Neuronal stem cell (in vitro differentiated cells): ENCODE measurements at regions not wholly inside any gene's neighbourhood (a gene's known extent, or its start where the extent isn't known, plus 50 kb on each side); places are given as distances from the start of the nearest gene placed in this dataset.

ENCODE experiments used
- DNase-seq: peaks from one replicate; pipeline ENCODE4 v3.0.0-alpha.2; 2013; ENCODE audit warnings: low spot score
- H2AFZ ChIP-seq: one replicate; pipeline ENCODE4 v1.6.1; 2013; ENCODE audit warnings: mild to moderate bottlenecking, low read length, inconsistent platforms
- H2AK5ac ChIP-seq: 2 replicates; pipeline ENCODE4 v1.6.1; 2013; ENCODE audit warnings: low read depth, mild to moderate bottlenecking, inconsistent platforms, low read length, moderate library complexity, mixed read lengths
- H2BK120ac ChIP-seq: 2 replicates; pipeline ENCODE4 v1.6.1; 2013; ENCODE audit warnings: low read depth, mild to moderate bottlenecking, inconsistent platforms, low read length, moderate library complexity, mixed read lengths
- H2BK12ac ChIP-seq: one replicate; pipeline ENCODE4 v1.6.1; 2013; ENCODE audit warnings: low read length, inconsistent platforms
- H2BK15ac ChIP-seq: 2 replicates; pipeline ENCODE4 v1.6.1; 2013; ENCODE audit warnings: mild to moderate bottlenecking, low read length, inconsistent platforms, mixed read lengths
- H2BK5ac ChIP-seq: one replicate; pipeline ENCODE4 v1.6.1; 2013; ENCODE audit warnings: inconsistent platforms, mild to moderate bottlenecking, low read length, moderate library complexity
- H3K14ac ChIP-seq: one replicate; pipeline ENCODE4 v1.6.1; 2013; ENCODE audit warnings: low read length, inconsistent platforms
- H3K18ac ChIP-seq: 2 replicates; pipeline ENCODE4 v1.6.1; 2013; ENCODE audit warnings: low read length, inconsistent platforms
- H3K23ac ChIP-seq: 2 replicates; pipeline ENCODE4 v1.6.1; 2013; ENCODE audit warnings: low read depth, mild to moderate bottlenecking, mixed read lengths, low read length, inconsistent platforms; ENCODE audit not compliant: poor library complexity
- H3K27ac ChIP-seq: replicated peaks from 3 replicates; pipeline ENCODE4 v1.5.1; 2013; ENCODE audit warnings: low read length, inconsistent platforms
- H3K27me3 ChIP-seq, 3 experiments: 2 replicates each; pipeline ENCODE4 v1.6.1; 2013; ENCODE audit warnings: low read length in 3 of 3, mild to moderate bottlenecking in 2 of 3, inconsistent platforms in 1 of 3, low read depth in 1 of 3, mixed read lengths in 1 of 3, moderate library complexity in 1 of 3; ENCODE audit not compliant: control insufficient read depth in 3 of 3, insufficient read depth in 3 of 3
- H3K36me3 ChIP-seq, 2 donors: replicated peaks in 1 of 2; 2 replicates each; pipeline ENCODE4 v1.6.1; 2013; ENCODE audit warnings: low read length in 2 of 2; ENCODE audit not compliant: control insufficient read depth in 2 of 2, insufficient read depth in 2 of 2
- H3K4ac ChIP-seq: 2 replicates; pipeline ENCODE4 v1.6.1; 2013; ENCODE audit warnings: inconsistent platforms, mild to moderate bottlenecking, low read length, moderate library complexity
- H3K4me1 ChIP-seq, 2 donors: 1 replicate in 1 of 2; 2 replicates in 1 of 2; pipeline ENCODE4 v1.6.1; 2013; ENCODE audit warnings: low read length in 2 of 2, low read depth in 1 of 2; ENCODE audit not compliant: control insufficient read depth in 2 of 2, insufficient read depth in 1 of 2
- H3K4me2 ChIP-seq: one replicate; pipeline ENCODE4 v1.6.1; 2013; ENCODE audit warnings: mild to moderate bottlenecking, low read length, inconsistent platforms; ENCODE audit not compliant: insufficient read depth, poor library complexity, severe bottlenecking
- H3K4me3 ChIP-seq, 2 donors: 2 replicates each; pipeline ENCODE4 v1.5.1; 2013; ENCODE audit warnings: low read length in 2 of 2, mild to moderate bottlenecking in 2 of 2, inconsistent platforms in 1 of 2, moderate library complexity in 1 of 2
- H3K79me1 ChIP-seq: one replicate; pipeline ENCODE4 v1.6.1; 2013; ENCODE audit warnings: low read depth, mild to moderate bottlenecking, inconsistent platforms, low read length, moderate library complexity
- H3K9ac ChIP-seq: one replicate; pipeline ENCODE4 v1.6.1; 2013; ENCODE audit warnings: mild to moderate bottlenecking, low read depth, low read length, inconsistent platforms; ENCODE audit not compliant: poor library complexity
- H3K9me3 ChIP-seq, 2 donors: replicated peaks in 1 of 2; 2 replicates each; pipeline versions ENCODE3 to v1.6.1; 2013; ENCODE audit warnings: low read length in 2 of 2, mild to moderate bottlenecking in 2 of 2, inconsistent platforms in 1 of 2, low read depth in 1 of 2, mixed read lengths in 1 of 2, moderate library complexity in 1 of 2; ENCODE audit not compliant: control insufficient read depth in 2 of 2, insufficient read depth in 1 of 2
- H4K8ac ChIP-seq: one replicate; pipeline ENCODE4 v1.6.1; 2013; ENCODE audit warnings: low read depth, mild to moderate bottlenecking, inconsistent platforms, low read length, moderate library complexity
- H4K91ac ChIP-seq: one replicate; pipeline ENCODE4 v1.6.1; 2013; ENCODE audit warnings: low read length, low read depth, mild to moderate bottlenecking, inconsistent platforms; ENCODE audit not compliant: poor library complexity
- WGBS, 2 donors: extraction: QIAGEN DNeasy Blood & Tissue Kit; methylation state at CpG; one replicate each; pipeline ENCODE4 v1.1.7; 2013; ENCODE audit warnings: missing lambda C conversion rate in 2 of 2, mixed read lengths in 1 of 2; ENCODE audit not compliant: insufficient read length in 2 of 2, insufficient replicate concordance in 1 of 2; ENCODE audit errors: extremely low coverage in 2 of 2; 5-methylcytosine and 5-hydroxymethylcytosine counted together

GRCh38 chr1:98428864-98429263 lies 232.7 kb upstream of the SNX7 start:
- Histone ChIP-seq H3K23ac (no peak overlapping the region), H3K4me3 (no peak overlapping the region), H3K79me1 (no peaks in the 10 kb centered on the region), H2BK120ac (no peak overlapping the region), H3K14ac (no peak overlapping the region), H3K4me1 (peaks cover 0 to 4% of the 10 kb centered on the region in 2 donors), H3K18ac (no peak overlapping the region), H4K8ac (no peak overlapping the region), H2BK12ac (no peak overlapping the region), H2BK15ac (no peak overlapping the region), H3K4me2 (no peak overlapping the region), H3K27me3 (no peaks in the 10 kb centered on the region), H2AFZ (no peak overlapping the region), H3K4ac (no peak overlapping the region), H2AK5ac (no peak overlapping the region), H3K9ac (no peak overlapping the region), H4K91ac (no peak overlapping the region), H3K27ac (no peak overlapping the region), H2BK5ac (no peak overlapping the region), H3K36me3 (no peaks in the 10 kb centered on the region), H3K9me3 (no peaks in the 10 kb centered on the region)
- no peak for DNase-seq
- WGBS, 2 donors, result no CpG with 5 or more reads among the region's 3 CpGs

GRCh38 chr1:98427664-98428063 lies 233.9 kb upstream of the SNX7 start:
- no peak overlapping the region for H3K27ac ChIP-seq
- no peak overlapping the region for H2BK15ac ChIP-seq
- no peaks in the 10 kb centered on the region for H3K27me3 ChIP-seq
- H4K91ac ChIP-seq, result no peak overlapping the region
- no peak overlapping the region for H2BK120ac ChIP-seq
- no peak overlapping the region for H3K4ac ChIP-seq
- H2AK5ac ChIP-seq, result no peak overlapping the region
- H2BK12ac ChIP-seq, result no peak overlapping the region
- peaks cover 2 to 4% of the 10 kb centered on the region in 2 donors for H3K4me1 ChIP-seq
- H3K14ac ChIP-seq, result no peak overlapping the region
- H3K79me1 ChIP-seq, result no peaks in the 10 kb centered on the region
- H2AFZ ChIP-seq, result no peak overlapping the region
- H3K4me3 ChIP-seq, result no peak overlapping the region
- H3K9ac ChIP-seq, result no peak overlapping the region
- WGBS, 2 donors, result no CpG with 5 or more reads among the region's 3 CpGs
- H3K9me3 ChIP-seq, result no peaks in the 10 kb centered on the region
- no peak overlapping the region for H3K18ac ChIP-seq
- H3K23ac ChIP-seq, result no peak overlapping the region
- no peak overlapping the region for H2BK5ac ChIP-seq
- H3K36me3 ChIP-seq, result no peaks in the 10 kb centered on the region
- H4K8ac ChIP-seq, result no peak overlapping the region
- H3K4me2 ChIP-seq, result no peak overlapping the region
- DNase-seq, result no peak

- Histone ChIP-seq H2AFZ (no peak overlapping the region), H3K36me3 (no peaks in the 10 kb centered on the region), H3K27me3 (no peaks in the 10 kb centered on the region), H2BK120ac (no peak overlapping the region), H3K9ac (no peak overlapping the region), H2BK5ac (no peak overlapping the region), H3K18ac (no peak overlapping the region), H3K14ac (no peak overlapping the region), H4K91ac (no peak overlapping the region), H3K27ac (no peak overlapping the region), H3K9me3 (no peaks in the 10 kb centered on the region), H3K4ac (no peak overlapping the region), H2BK12ac (no peak overlapping the region), H4K8ac (no peak overlapping the region), H3K4me3 (no peak overlapping the region), H3K4me1 (peaks cover 2 to 4% of the 10 kb centered on the region in 2 donors), H3K23ac (no peak overlapping the region), H3K79me1 (no peaks in the 10 kb centered on the region), H3K4me2 (no peak overlapping the region), H2BK15ac (no peak overlapping the region), H2AK5ac (no peak overlapping the region)
- DNase-seq, result no peak
- no CpG with 5 or more reads among the region's 4 CpGs for WGBS, 2 donors
Measured at GRCh38 chr1:98426092-98426491, 235.4 kb upstream of the SNX7 start.

- H2BK15ac ChIP-seq, result no peak overlapping the region
- H3K4ac ChIP-seq, result no peak overlapping the region
- H3K27ac ChIP-seq, result no peak overlapping the region
- H3K79me1 ChIP-seq, result no peaks in the 10 kb centered on the region
- no peak overlapping the region for H3K4me2 ChIP-seq
- H3K14ac ChIP-seq, result no peak overlapping the region
- no peak for DNase-seq
- H3K27me3 ChIP-seq, result no peaks in the 10 kb centered on the region
- no peaks in the 10 kb centered on the region for H3K9me3 ChIP-seq
- no CpG with 5 or more reads among the region's 2 CpGs for WGBS, 2 donors
- no peaks in the 10 kb centered on the region for H3K36me3 ChIP-seq
- no peak overlapping the region for H2AK5ac ChIP-seq
- H2BK5ac ChIP-seq, result no peak overlapping the region
- no peak overlapping the region for H2BK12ac ChIP-seq
- H4K8ac ChIP-seq, result no peak overlapping the region
- no peak overlapping the region for H3K23ac ChIP-seq
- H3K4me1 ChIP-seq, result peaks cover 0 to 2% of the 10 kb centered on the region in 2 donors
- H3K18ac ChIP-seq, result no peak overlapping the region
- H3K9ac ChIP-seq, result no peak overlapping the region
- H4K91ac ChIP-seq, result no peak overlapping the region
- no peak overlapping the region for H2BK120ac ChIP-seq
- H3K4me3 ChIP-seq, result no peak overlapping the region
- H2AFZ ChIP-seq, result no peak overlapping the region
Measured at GRCh38 chr1:98422816-98423215, 238.7 kb upstream of the SNX7 start.
